ENCODE measurements at regions not wholly inside any gene's neighbourhood (a gene's known extent, or its start where the extent isn't known, plus 50 kb on each side); places are given as distances from the start of the nearest gene placed in this dataset.

DNA sequence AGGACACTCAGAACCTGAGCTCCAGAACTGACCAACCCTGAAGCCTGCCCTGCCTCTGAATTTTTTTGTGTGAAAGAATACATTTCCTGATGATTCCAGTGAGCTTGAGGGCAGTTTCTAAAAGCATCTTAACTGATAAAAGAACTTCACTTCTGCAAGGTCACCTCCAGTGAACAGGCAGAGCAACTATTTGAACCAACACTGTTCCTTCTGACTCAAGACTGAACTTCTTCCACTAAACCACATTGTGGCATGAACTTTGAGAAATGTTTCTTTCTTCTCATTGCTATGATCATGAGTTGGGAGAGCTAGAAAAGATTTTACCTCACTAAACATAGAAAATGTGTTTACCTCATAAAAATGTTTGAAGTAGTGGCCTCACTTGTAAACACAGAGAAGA lies 83.8 kb upstream of the SERTAD2 start:
- TF ChIP-seq CTCF (IDR thresholded peaks at IDR 0.05) (no peak), RAD21 (IDR thresholded peaks at IDR 0.05; ENCODE audit: low read length) (no peak), PBX3 (IDR thresholded peaks at IDR 0.05) (no peak), MAX (IDR thresholded peaks at IDR 0.05; ENCODE audit: low read depth) (no peak)
